ENCODE measurements at regions not wholly inside any gene's neighbourhood (a gene's known extent, or its start where the extent isn't known, plus 50 kb on each side); places are given as distances from the start of the nearest gene placed in this dataset.
A peak's percentile ranks its signal among the peaks of the same experiment; 100 is the strongest.
"Not testable (repeated sequence)": the region's sequence is repeated elsewhere in the genome, so short reads cannot be mapped to it uniquely, and the experiment has no call there.

DNA sequence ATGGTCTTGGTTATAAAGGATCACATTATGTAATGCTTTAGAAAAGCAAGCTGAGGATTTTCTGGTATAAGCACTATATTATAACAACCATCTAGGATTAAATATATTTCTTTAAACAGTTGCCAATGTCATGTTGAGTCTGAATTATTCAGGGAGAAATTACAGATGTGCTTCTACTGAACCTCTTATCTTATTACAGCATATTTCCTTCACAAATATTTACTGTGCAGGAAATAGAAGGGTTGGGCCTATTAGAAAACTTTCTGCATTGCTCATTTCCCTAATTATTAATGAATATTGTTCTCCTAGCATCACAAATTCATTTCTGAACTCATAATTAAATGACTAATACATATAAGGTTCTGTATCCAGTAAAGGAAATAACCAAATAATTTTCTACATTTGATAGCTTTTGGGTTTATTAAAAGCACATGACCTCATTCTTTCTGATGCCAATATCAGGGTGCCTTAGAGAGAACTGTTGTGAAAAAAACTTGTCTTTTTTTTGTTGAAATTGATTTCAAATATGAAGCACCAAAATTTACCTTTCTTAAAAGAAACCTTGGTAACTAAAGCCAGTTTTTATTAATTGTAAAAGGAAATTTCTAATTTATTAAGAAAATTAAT, 476.8 kb upstream of the PTGER4 start:
- Mint-ChIP-seq H3K4me3 (no peak overlapping the region), H3K4me1 (peaks cover 23% of the 10 kb centered on the region), H3K36me3 (ENCODE audit: low read depth) (peaks cover 13% of the 10 kb centered on the region), H3K9me3 (ENCODE audit: low read depth) (no peaks in the 10 kb centered on the region), H3K27me3 (no peaks in the 10 kb centered on the region), H3K27ac (no peak overlapping the region)
- POLR2A ChIA-PET: interaction anchor here (0.5 kb wide), 1 partner anchor 21 kb away, joined by 3 read pairs; no protein-coding TSS in a partner anchor
- ATAC-seq (no peak), DNase-seq (no peak)
- intact Hi-C loops (cut with DNase I, micrococcal nuclease): loop anchor here in 1 of 2 experiments (10.0 kb wide), 1 partner anchor 168 kb away; no protein-coding TSS in a partner anchor
- CTCF ChIA-PET: interaction anchor here (3.9 kb wide), 1 partner anchor 9 kb away, joined by 17 read pairs; no protein-coding TSS in a partner anchor

DNA sequence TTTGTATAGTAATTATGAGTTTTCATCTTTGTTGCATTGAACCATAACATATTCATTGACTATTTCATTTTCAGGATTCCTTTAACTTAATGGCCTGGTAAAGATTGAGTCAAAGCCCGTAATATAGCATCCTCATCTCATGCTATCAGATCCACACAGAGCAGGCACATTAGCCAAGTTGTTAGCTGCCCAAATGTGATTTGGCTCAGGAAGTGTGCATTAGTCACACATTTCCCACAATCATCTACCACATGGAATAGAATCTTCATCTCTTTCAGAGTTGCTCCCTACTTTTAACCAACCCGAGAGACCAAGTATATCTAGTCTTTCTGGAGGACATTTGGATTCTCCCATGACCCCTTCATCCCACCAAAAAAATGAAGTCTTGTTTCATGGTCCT, 481.0 kb upstream of the PTGER4 start:
- intact Hi-C loops (cut with DNase I, micrococcal nuclease): no loop called here

DNA sequence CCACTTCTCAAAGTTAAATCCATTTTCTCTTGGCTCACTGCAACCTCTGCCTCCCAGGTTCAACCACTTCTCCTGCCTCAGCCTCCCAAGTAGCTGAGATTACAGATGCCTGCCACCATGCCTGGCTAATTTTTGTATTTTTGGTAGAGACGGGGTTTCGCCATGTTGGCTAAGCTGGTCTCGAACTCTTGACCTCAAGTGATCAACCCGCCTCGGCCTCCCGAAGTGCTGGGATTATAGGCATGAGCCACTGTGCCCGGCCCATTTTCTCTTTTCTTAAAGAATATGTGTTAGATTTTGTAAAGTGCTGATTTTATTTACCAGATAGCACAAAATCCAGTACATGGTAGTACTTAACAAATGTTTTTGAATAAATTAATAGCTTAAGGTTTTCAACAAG, 484.1 kb upstream of the PTGER4 start:
- H3K9me3 Mint-ChIP-seq (ENCODE audit: low read depth); POLR2A ChIA-PET; ATAC-seq; H3K4me1 Mint-ChIP-seq; DNase-seq; H3K4me3 Mint-ChIP-seq; H3K27me3 Mint-ChIP-seq; H3K36me3 Mint-ChIP-seq (ENCODE audit: low read depth); intact Hi-C loops (cut with DNase I, micrococcal nuclease); H3K27ac Mint-ChIP-seq: not testable (repeated sequence)
- CTCF ChIA-PET: interaction anchor here (0.6 to 3.4 kb wide), 4 partner anchors 9 to 82 kb away, joined by 3 to 17 read pairs (median 3); no protein-coding TSS in a partner anchor

More for the DNA sequence above, 481.0 kb upstream of the PTGER4 start:
- H3K36me3 Mint-ChIP-seq (ENCODE audit: low read depth): peaks cover 3% of the 10 kb centered on the region
- POLR2A ChIA-PET: no interaction called here
- CTCF ChIA-PET: no interaction called here
- no peak for DNase-seq
- no peak for ATAC-seq
- H3K4me1 Mint-ChIP-seq: peaks cover 6% of the 10 kb centered on the region
- H3K4me3 Mint-ChIP-seq: no peak overlapping the region
- H3K9me3 Mint-ChIP-seq (ENCODE audit: low read depth): no peaks in the 10 kb centered on the region
- no peaks in the 10 kb centered on the region for H3K27me3 Mint-ChIP-seq
- H3K27ac Mint-ChIP-seq: no peak overlapping the region

DNA sequence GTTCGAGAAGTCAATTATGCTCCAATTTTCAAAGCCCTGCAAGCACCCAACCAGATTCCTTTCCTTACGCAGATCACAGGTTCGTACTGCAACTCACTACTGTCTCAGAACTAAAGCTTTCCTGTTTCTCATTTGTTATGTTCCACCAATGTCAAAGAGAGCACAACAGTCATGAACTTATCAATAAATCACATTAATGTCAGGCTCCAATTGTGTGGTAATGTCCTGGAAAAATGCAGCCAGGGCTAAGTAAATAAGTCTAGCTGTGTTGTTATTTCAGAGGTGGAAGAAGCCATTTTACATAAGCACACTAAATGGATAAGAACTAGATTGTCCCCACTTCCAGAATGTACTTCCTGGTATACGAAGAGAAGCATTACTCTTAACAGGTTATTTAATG, 488.6 kb upstream of the PTGER4 start:
- Mint-ChIP-seq H3K27me3 (no peaks in the 10 kb centered on the region), H3K4me1 (no peaks in the 10 kb centered on the region), H3K9me3 (ENCODE audit: low read depth) (no peaks in the 10 kb centered on the region), H3K36me3 (ENCODE audit: low read depth) (no peaks in the 10 kb centered on the region), H3K4me3 (no peak overlapping the region), H3K27ac (no peak overlapping the region)
- ChIA-PET POLR2A (interaction anchor here (0.6 kb wide), 1 partner anchor 192 kb away, joined by 3 read pairs; no protein-coding TSS in a partner anchor), CTCF (no interaction called here)
- DNase-seq (no peak), ATAC-seq (no peak)
- intact Hi-C loops (cut with DNase I, micrococcal nuclease): no loop called here

DNA sequence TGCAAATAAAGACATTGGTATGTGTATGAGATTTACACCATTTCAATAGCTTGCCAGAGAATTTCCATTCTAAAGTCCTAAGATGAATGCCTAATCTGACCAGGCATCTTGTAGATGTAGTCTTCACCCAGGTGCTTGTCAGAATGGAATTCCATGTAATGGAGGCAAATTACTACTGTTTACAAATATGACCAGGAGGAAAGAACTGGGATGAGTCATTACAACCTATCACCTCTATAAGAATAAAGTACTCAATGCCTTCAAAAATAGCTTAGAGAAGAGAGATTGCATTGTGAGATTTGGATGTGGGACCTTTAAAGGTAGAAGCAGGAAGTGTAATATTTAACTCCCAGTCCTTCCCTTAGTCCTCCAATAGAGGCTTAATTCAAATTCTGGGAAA, 507.0 kb upstream of the PTGER4 start:
- Mint-ChIP-seq H3K4me3 (no peak overlapping the region), H3K27me3 (no peaks in the 10 kb centered on the region), H3K27ac (no peak overlapping the region), H3K36me3 (ENCODE audit: low read depth) (peaks cover 17% of the 10 kb centered on the region), H3K9me3 (ENCODE audit: low read depth) (peaks cover 29% of the 10 kb centered on the region), H3K4me1 (peaks cover 9% of the 10 kb centered on the region)
- ATAC-seq: peak; percentile 44
- CTCF ChIA-PET: no interaction called here
- intact Hi-C loops (cut with DNase I, micrococcal nuclease): loop anchor here in 1 of 2 experiments (5.0 kb wide), 3 partner anchors 50 to 315 kb away; no protein-coding TSS in a partner anchor
- DNase-seq: no peak
- POLR2A ChIA-PET: no interaction called here

DNA sequence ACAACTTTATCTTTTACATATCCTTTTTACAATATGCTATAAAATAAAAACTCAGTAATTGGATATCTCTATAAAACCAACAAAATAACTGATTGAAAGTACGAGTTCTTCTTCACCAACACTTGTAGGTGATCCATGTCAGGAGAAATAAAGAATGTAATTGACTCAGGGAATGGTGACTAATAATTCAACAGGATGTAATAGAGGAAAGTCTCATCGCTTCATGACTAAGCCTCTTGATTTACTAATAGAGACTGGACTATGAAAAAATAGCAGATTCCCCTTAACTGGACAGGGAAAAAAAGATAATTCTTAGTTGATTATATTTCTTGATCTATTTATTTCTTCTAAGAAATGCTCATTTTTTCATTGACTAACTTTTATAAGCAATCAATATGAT, 507.7 kb upstream of the PTGER4 start:
- peaks cover 13% of the 10 kb centered on the region for H3K4me1 Mint-ChIP-seq
- no peak for ATAC-seq
- peaks cover 29% of the 10 kb centered on the region for H3K9me3 Mint-ChIP-seq (ENCODE audit: low read depth)
- no peak overlapping the region for H3K27ac Mint-ChIP-seq
- CTCF ChIA-PET: no interaction called here
- POLR2A ChIA-PET: no interaction called here
- H3K4me3 Mint-ChIP-seq: no peak overlapping the region
- peaks cover 17% of the 10 kb centered on the region for H3K36me3 Mint-ChIP-seq (ENCODE audit: low read depth)
- DNase-seq: no peak
- intact Hi-C loops (cut with DNase I, micrococcal nuclease): loop anchor here in 1 of 2 experiments (5.0 kb wide), 3 partner anchors 50 to 315 kb away; no protein-coding TSS in a partner anchor
- H3K27me3 Mint-ChIP-seq: no peaks in the 10 kb centered on the region

DNA sequence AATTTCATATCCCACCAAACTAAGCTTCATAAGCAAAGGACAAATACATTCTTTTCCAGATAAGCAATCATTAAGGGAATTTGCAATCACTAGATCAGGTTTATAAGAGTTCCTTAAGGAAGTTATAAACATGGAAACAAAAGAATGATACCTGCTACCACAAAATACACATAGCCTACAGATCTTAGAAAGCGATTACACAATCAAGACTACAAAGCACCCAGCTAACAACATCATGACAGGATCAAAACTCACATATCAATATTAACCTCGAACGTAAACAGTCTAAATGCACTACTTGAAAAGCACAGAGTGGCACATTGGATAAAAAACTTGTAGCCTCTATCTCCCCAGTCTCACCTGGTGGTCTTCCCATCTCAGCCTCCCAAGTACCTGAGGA, 512.4 kb upstream of the PTGER4 start:
- H3K9me3 Mint-ChIP-seq (ENCODE audit: low read depth): peaks cover 15% of the 10 kb centered on the region
- ATAC-seq: no peak
- ChIA-PET CTCF (interaction anchor here (0.6 to 1.3 kb wide), 8 partner anchors 10 to 522 kb away, joined by 3 to 4 read pairs (median 3); no protein-coding TSS in a partner anchor), POLR2A (no interaction called here)
- intact Hi-C loops (cut with DNase I, micrococcal nuclease): loop anchor here in 1 of 2 experiments (2.0 kb wide), 1 partner anchor 522 kb away; no protein-coding TSS in a partner anchor
- H3K36me3 Mint-ChIP-seq (ENCODE audit: low read depth): peaks cover 12% of the 10 kb centered on the region
- H3K4me1 Mint-ChIP-seq: peaks cover 13% of the 10 kb centered on the region
- H3K27me3 Mint-ChIP-seq: no peaks in the 10 kb centered on the region
- no peak for DNase-seq
- H3K4me3 Mint-ChIP-seq: no peak overlapping the region
- no peak overlapping the region for H3K27ac Mint-ChIP-seq

DNA sequence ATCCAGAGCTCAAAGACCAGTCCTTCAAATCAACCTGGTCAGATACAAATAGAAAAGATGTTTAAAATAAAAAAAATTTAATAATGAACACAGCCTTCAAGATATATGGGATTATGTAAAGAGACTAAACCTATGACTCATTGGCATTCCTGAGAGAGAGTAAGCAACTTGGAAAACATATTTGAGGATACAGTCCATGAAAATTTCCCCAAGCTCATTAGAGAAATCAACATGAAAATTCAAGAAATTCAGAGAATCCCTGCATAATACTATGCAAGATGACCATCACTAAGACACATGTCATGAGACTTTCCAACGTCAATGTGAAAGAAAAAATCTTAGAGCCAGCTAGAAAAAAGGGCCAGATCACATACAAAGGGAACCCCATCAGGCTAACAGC, 512.9 kb upstream of the PTGER4 start:
- Mint-ChIP-seq H3K36me3 (ENCODE audit: low read depth) (peaks cover 12% of the 10 kb centered on the region), H3K27ac (no peak overlapping the region), H3K4me3 (no peak overlapping the region), H3K4me1 (peaks cover 13% of the 10 kb centered on the region), H3K27me3 (no peaks in the 10 kb centered on the region), H3K9me3 (ENCODE audit: low read depth) (peaks cover 15% of the 10 kb centered on the region)
- no peak for ATAC-seq
- intact Hi-C loops (cut with DNase I, micrococcal nuclease): loop anchor here (1.0 to 2.0 kb wide), 3 partner anchors 521 to 569 kb away; no protein-coding TSS in a partner anchor
- ChIA-PET POLR2A (no interaction called here), CTCF (interaction anchor here (0.7 to 1.4 kb wide), 10 partner anchors 9 to 523 kb away, joined by 3 to 6 read pairs (median 3); no protein-coding TSS in a partner anchor)
- no peak for DNase-seq

DNA sequence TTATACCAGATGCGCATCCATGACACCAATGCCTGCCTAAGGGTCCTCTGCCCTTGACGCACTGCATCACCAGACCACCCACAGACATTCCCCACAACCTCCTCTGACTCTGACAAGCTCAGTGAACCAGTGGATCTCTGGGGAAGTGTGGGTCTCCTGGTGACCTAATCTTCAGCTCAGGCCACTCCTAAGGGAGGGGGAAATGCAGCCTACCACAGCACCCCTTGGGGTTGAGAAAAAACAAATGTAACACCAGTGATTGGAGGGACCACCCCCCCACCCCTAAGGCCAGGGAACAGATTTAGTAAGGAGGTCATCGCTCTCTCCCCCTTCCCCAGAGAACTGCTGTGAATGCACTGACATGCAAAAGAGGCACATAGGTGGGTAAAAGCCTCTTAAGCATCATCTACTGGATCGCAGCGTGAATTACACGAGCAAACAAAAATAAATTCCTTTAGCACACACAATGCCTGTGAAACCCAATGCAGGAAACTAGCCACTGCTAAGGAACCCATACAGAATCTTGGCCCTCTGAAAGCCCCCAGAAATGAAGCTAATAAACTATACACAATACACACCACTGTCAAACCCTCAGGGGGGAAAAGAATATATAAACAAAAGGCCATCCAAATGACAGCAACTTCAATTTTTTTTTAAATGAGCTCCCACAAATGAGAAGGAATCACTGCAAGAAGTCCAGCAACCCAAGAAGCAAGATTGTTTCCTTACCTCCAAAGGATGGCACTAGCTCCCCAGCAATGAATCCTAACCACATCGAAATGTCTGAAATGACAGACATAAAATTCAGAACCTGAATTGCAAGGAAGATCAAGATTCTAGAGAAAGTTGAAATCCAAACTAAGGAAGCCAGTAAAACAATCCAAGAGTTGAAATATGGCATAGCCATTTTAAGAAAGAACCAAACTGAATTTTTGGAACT, 513.7 kb upstream of the PTGER4 start:
- CTCF ChIA-PET: interaction anchor here (0.6 to 1.4 kb wide), 11 partner anchors 8 to 523 kb away, joined by 3 to 6 read pairs (median 3); no protein-coding TSS in a partner anchor
- peak; percentile 39 for DNase-seq
- POLR2A ChIA-PET: no interaction called here
- H3K36me3 Mint-ChIP-seq (ENCODE audit: low read depth): peaks cover 12% of the 10 kb centered on the region
- intact Hi-C loops (cut with DNase I, micrococcal nuclease): loop anchor here (1.0 to 2.0 kb wide), 3 partner anchors 522 to 570 kb away; no protein-coding TSS in a partner anchor
- ATAC-seq: no peak
- H3K4me3 Mint-ChIP-seq: no peak overlapping the region
- H3K9me3 Mint-ChIP-seq (ENCODE audit: low read depth): peaks cover 13% of the 10 kb centered on the region
- H3K27ac Mint-ChIP-seq: no peak overlapping the region
- no peaks in the 10 kb centered on the region for H3K27me3 Mint-ChIP-seq
- peaks cover 11% of the 10 kb centered on the region for H3K4me1 Mint-ChIP-seq

DNA sequence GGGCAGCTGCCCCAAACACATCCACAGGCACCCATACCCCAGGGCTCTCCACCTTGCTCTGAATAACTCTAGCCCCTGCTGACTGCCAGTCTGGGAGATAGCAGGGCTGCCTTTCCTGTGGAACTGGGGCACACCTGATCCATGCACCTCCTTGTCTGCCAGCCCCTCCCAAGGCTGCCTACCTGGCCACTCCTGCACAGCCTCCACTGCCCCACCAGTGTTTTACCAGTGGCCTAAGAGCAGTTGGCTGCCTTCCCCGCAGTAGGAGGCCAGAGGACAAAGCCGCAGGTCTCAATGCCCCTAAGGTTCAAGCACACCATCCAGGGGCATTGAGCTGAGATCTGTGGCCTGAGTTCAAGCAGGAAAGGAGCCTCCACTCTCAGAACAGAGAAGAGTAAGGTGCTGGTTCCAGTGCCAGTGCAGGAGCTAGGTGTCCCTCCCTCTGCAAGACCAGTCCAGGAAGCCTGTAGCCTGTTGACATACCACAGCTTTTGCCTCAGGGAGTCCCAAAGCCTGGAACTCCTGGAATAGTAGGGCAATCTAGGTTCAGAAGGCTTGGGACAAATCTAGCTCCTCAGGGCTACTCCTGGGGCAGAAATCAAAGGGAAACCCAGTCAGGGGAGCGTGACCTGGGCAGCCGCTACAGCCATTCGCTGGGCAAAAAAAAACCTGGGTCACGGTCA, 514.5 kb upstream of the PTGER4 start:
- Mint-ChIP-seq H3K36me3 (ENCODE audit: low read depth) (peaks cover 6% of the 10 kb centered on the region), H3K9me3 (ENCODE audit: low read depth) (peaks cover 8% of the 10 kb centered on the region)

DNA sequence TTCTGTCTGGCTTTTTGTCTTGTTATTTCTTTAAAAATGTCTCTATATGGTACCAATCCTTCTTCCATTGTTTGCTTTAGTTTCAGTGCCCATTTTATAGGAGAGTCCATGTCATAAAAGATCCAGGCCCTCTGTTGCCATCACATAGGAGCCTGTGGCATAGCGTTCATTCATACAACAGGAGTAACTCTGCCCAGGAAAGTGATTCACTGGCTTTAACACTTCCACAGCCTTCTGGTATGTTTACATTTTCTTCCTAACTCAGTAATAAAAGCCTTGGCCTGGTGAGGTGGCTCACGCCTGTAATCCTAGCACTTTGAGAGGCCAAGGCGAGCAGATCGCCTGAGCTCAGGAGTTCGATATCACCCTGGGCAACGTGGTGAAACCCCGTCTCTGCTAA, 519.3 kb upstream of the PTGER4 start:
- ATAC-seq: no peak
- no peaks in the 10 kb centered on the region for H3K27me3 Mint-ChIP-seq
- H3K4me1 Mint-ChIP-seq: no peaks in the 10 kb centered on the region
- intact Hi-C loops (cut with DNase I, micrococcal nuclease): no loop called here
- H3K27ac Mint-ChIP-seq: no peak overlapping the region
- no peak for DNase-seq
- no peak overlapping the region for H3K4me3 Mint-ChIP-seq
- H3K36me3 Mint-ChIP-seq (ENCODE audit: low read depth): no peaks in the 10 kb centered on the region
- CTCF ChIA-PET: interaction anchor here (1.3 kb wide), 1 partner anchor 9 kb away, joined by 6 read pairs; no protein-coding TSS in a partner anchor
- H3K9me3 Mint-ChIP-seq (ENCODE audit: low read depth): no peaks in the 10 kb centered on the region
- POLR2A ChIA-PET: no interaction called here

More for the DNA sequence above, 514.5 kb upstream of the PTGER4 start:
- no peaks in the 10 kb centered on the region for H3K27me3 Mint-ChIP-seq
- ATAC-seq (no peak), DNase-seq (no peak)
- no peak overlapping the region for H3K27ac Mint-ChIP-seq
- peaks cover 11% of the 10 kb centered on the region for H3K4me1 Mint-ChIP-seq
- CTCF ChIA-PET: interaction anchor here (1.1 to 1.4 kb wide), 2 partner anchors 14 to 23 kb away, joined by 4 to 6 read pairs; no protein-coding TSS in a partner anchor
- no peak overlapping the region for H3K4me3 Mint-ChIP-seq
- POLR2A ChIA-PET: no interaction called here
- intact Hi-C loops (cut with DNase I, micrococcal nuclease): no loop called here
